GM12878 (cell line): ENCODE measurements at regions not wholly inside any gene's neighbourhood (a gene's known extent, or its start where the extent isn't known, plus 50 kb on each side); places are given as distances from the start of the nearest gene placed in this dataset.

Experiments used
- ATAC-seq: fragments of 200-7000 bp; cut with Tn5 transposase; 3 replicates; pipeline ENCODE4 v1.9.1; 2020; ENCODE audit warnings: mild to moderate bottlenecking, moderate library complexity
- BruUV-seq: library from RNA; stranded (reverse); fragments of 400-500 nt; replicated peaks from 2 replicates; lab custom pipeline; 2021; lab: Mats Ljungman, UMichigan
- CTCF ChIA-PET: fragments of 300-600 bp; sonication (Branson Sonifier 250); formaldehyde crosslinking; extraction: SDS; loops from one replicate; lab custom pipeline; 2021; ENCODE audit warnings: inconsistent platforms; lab: Yijun Ruan, JAX
- POLR2A ChIA-PET: fragments of 350-600 bp; formaldehyde crosslinking; extraction: SDS; loops from one replicate; lab custom pipeline; 2021; ENCODE audit warnings: inconsistent platforms; lab: Charles Lee
- RAD21 ChIA-PET: fragments of 300-600 bp; sonication (Branson Sonifier 250); formaldehyde crosslinking; loops from one replicate; lab custom pipeline; 2023; ENCODE audit warnings: antibody characterized with exemption; ENCODE audit not compliant: unreplicated experiment; lab: Charles Lee
- SMC1A ChIA-PET: fragments of 300-600 bp; sonication (Branson Sonifier 250); formaldehyde crosslinking; loops from one replicate; lab custom pipeline; 2023; ENCODE audit not compliant: unreplicated experiment, uncharacterized antibody; lab: Charles Lee
- DNase-seq: peaks from one replicate; pipeline ENCODE4 v3.0.0-alpha.2; 2011; ENCODE audit warnings: low read depth, low spot score
- FAIRE-seq: peaks from 3 replicates; lab custom pipeline; 2011; peaks lifted over from hg19 to GRCh38; lab: Jason Lieb, UNC
- H2AFZ ChIP-seq: 2 replicates; pipeline ENCODE4 v1.6.0; 2011; ENCODE audit warnings: low read depth, low read length, control low read depth; ENCODE audit not compliant: control insufficient read depth
- H3K27ac ChIP-seq: 2 replicates; pipeline ENCODE4 v1.5.1; 2011; ENCODE audit warnings: control low read depth; ENCODE audit not compliant: control insufficient read depth, insufficient read depth
- H3K27me3 ChIP-seq, 2 experiments: replicated peaks in 1 of 2; 2 replicates each; pipeline versions ENCODE4 v1.6.0 to v1.6.1; 2011; ENCODE audit warnings: low read length in 1 of 2; ENCODE audit not compliant: control insufficient read depth in 2 of 2, insufficient read depth in 2 of 2
- H3K36me3 ChIP-seq, 2 experiments: 2 replicates each; pipeline ENCODE4 v1.5.1; 2011; ENCODE audit warnings: low read length in 1 of 2; ENCODE audit not compliant: control insufficient read depth in 2 of 2, insufficient read depth in 2 of 2
- H3K4me1 ChIP-seq: 2 replicates; pipeline ENCODE4 v1.6.1; 2011; ENCODE audit warnings: mild to moderate bottlenecking, low read length, moderate library complexity, mixed read lengths; ENCODE audit not compliant: control insufficient read depth, insufficient read depth
- H3K4me2 ChIP-seq: 2 replicates; pipeline ENCODE4 v1.6.0; 2011; ENCODE audit warnings: control low read depth; ENCODE audit not compliant: control insufficient read depth, insufficient read depth
- H3K4me3 ChIP-seq: fragments of 200-600 bp; sonication (generic); 2 replicates; pipeline ENCODE4 v1.5.1; 2016
- H3K79me2 ChIP-seq: 2 replicates; pipeline ENCODE4 v1.6.0; 2011; ENCODE audit warnings: low read length; ENCODE audit not compliant: control insufficient read depth, insufficient read depth
- H3K9ac ChIP-seq: 2 replicates; pipeline ENCODE4 v1.8.0; 2011; ENCODE audit warnings: low read length, control low read depth, mixed read lengths; ENCODE audit not compliant: control insufficient read depth, insufficient read depth
- H3K9me3 ChIP-seq: replicated peaks from 3 replicates; pipeline ENCODE4 v1.5.1; 2011; ENCODE audit warnings: mild to moderate bottlenecking, low read length; ENCODE audit not compliant: control insufficient read depth, insufficient read depth
- H4K20me1 ChIP-seq: 2 replicates; pipeline ENCODE4 v1.6.0; 2011; ENCODE audit not compliant: control insufficient read depth, insufficient read depth
- HCFC1 ChIP-seq: fragments of 150-350 bp; IDR thresholded peaks from 2 replicates; pipeline ENCODE4 v1.6.1; 2014; ENCODE audit warnings: low read length
- IRF4 ChIP-seq: IDR thresholded peaks from 2 replicates; pipeline ENCODE4 v1.6.1; 2011; ENCODE audit warnings: low read depth, low read length
- POLR2A ChIP-seq: IDR thresholded peaks from 2 replicates; pipeline ENCODE4 v1.6.1; 2011; ENCODE audit warnings: low read depth, mild to moderate bottlenecking, low read length
- POU2F2 ChIP-seq: IDR thresholded peaks from 3 replicates; pipeline ENCODE4 v1.6.1; 2011; ENCODE audit warnings: low read depth, mild to moderate bottlenecking, low read length, borderline replicate concordance
- RAD21 ChIP-seq: IDR thresholded peaks from 2 replicates; pipeline ENCODE4 v1.6.1; 2011; ENCODE audit warnings: mild to moderate bottlenecking, low read depth, low read length, moderate library complexity; ENCODE audit not compliant: insufficient read depth
- SPI1 ChIP-seq: IDR thresholded peaks from 2 replicates; pipeline ENCODE4 v1.6.1; 2011; ENCODE audit warnings: low read depth, mild to moderate bottlenecking, low read length, moderate library complexity, borderline replicate concordance; ENCODE audit not compliant: insufficient read depth
- TCF7 ChIP-seq: IDR thresholded peaks from 2 replicates; pipeline ENCODE4 v1.6.1; 2014; ENCODE audit warnings: antibody characterized with exemption, borderline replicate concordance
- WGBS: methylation state at CpG from one replicate; pipeline ENCODE4 v1.1.6; 2016; ENCODE audit warnings: low lambda C conversion rate; ENCODE audit not compliant: insufficient replicate concordance, insufficient coverage; ENCODE audit errors: missing lambda C conversion rate; 5-methylcytosine and 5-hydroxymethylcytosine counted together
- in situ Hi-C: fragments of 300-500 bp; cut with MboI; formaldehyde crosslinking; loops from 9 replicates; pipeline ENCODE4 v1.14.3; 2018; ENCODE audit warnings: mixed read lengths
- intact Hi-C: fragments of 100-400 bp; cut with micrococcal nuclease; formaldehyde crosslinking; loops from one replicate; pipeline ENCODE4 v1.14.2; 2022; ENCODE audit not compliant: unreplicated experiment
- TF ChIP-seq, protein P1 (sequence below): fragments of 150-350 bp; IDR thresholded peaks from 2 replicates; pipeline ENCODE4 v1.6.1; 2014; ENCODE audit warnings: mild to moderate bottlenecking, low read depth, low read length
- TF ChIP-seq, protein P2 (sequence below): fragments of 450-650 bp; IDR thresholded peaks from 2 replicates; pipeline ENCODE4 v1.6.1; 2014; ENCODE audit warnings: mild to moderate bottlenecking

DNA sequence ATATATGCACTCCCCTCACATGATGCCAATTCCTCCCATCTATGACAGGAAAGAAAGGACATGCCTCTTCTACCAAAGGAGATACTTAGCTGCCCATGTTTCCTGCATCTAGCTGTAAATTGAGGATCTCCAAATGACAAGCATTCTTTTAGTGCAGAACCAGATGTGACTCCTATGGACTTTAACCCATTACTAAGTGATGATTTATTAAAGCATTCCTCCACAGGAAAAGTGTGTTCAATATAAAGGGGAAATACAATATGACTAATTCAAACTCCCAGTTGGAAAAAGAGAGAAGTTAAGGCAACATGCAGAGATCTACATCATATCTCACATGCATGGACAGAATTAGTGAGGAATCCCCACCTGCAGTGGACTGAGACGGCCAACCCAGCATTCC, 221.3 kb downstream of the FAM76B start:
- SMC1A ChIA-PET, result interaction anchor here (0.7 to 3.7 kb wide), 4 partner anchors 13 to 138 kb away, joined by 3 to 22 read pairs (median 4); no protein-coding TSS in a partner anchor
- POLR2A ChIA-PET, result interaction anchor here (0.8 kb wide), 1 partner anchor 15 kb away, joined by 3 read pairs; no protein-coding TSS in a partner anchor
- Histone ChIP-seq H4K20me1 (no peaks in the 10 kb centered on the region), H2AFZ (no peak overlapping the region), H3K4me1 (no peaks in the 10 kb centered on the region), H3K27me3 (no peaks in the 10 kb centered on the region), H3K27ac (no peak overlapping the region), H3K79me2 (no peaks in the 10 kb centered on the region), H3K36me3 (no peaks in the 10 kb centered on the region), H3K9me3 (peaks cover 9% of the 10 kb centered on the region), H3K4me3 (no peak overlapping the region), H3K4me2 (no peak overlapping the region), H3K9ac (no peak overlapping the region)
- in situ Hi-C loops (no loop called here), intact Hi-C loops (no loop called here)
- CTCF ChIA-PET, result interaction anchor here (1.7 kb wide), 1 partner anchor 137 kb away, joined by 5 read pairs; no protein-coding TSS in a partner anchor
- no TSS peak for BruUV-seq
- RAD21 ChIA-PET, result interaction anchor here (0.8 to 1.0 kb wide), 2 partner anchors 9 to 137 kb away, joined by 3 read pairs; no protein-coding TSS in a partner anchor
- WGBS, result 43% methylated on average over 1 of the region's 1 CpG
- ATAC-seq (no peak), DNase-seq (no peak), FAIRE-seq (no peak)
- TF ChIP-seq POU2F2 (no peak), IRF4 (no peak), SPI1 (no peak), POLR2A (no peak), TCF7 (no peak), HCFC1 (no peak), RAD21 (no peak)
- TF ChIP-seq, protein P1, sequence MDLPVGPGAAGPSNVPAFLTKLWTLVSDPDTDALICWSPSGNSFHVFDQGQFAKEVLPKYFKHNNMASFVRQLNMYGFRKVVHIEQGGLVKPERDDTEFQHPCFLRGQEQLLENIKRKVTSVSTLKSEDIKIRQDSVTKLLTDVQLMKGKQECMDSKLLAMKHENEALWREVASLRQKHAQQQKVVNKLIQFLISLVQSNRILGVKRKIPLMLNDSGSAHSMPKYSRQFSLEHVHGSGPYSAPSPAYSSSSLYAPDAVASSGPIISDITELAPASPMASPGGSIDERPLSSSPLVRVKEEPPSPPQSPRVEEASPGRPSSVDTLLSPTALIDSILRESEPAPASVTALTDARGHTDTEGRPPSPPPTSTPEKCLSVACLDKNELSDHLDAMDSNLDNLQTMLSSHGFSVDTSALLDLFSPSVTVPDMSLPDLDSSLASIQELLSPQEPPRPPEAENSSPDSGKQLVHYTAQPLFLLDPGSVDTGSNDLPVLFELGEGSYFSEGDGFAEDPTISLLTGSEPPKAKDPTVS, result no peak
- TF ChIP-seq, protein P2, sequence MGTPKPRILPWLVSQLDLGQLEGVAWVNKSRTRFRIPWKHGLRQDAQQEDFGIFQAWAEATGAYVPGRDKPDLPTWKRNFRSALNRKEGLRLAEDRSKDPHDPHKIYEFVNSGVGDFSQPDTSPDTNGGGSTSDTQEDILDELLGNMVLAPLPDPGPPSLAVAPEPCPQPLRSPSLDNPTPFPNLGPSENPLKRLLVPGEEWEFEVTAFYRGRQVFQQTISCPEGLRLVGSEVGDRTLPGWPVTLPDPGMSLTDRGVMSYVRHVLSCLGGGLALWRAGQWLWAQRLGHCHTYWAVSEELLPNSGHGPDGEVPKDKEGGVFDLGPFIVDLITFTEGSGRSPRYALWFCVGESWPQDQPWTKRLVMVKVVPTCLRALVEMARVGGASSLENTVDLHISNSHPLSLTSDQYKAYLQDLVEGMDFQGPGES, result no peak
